ENCODE measurements at regions not wholly inside any gene's neighbourhood (a gene's known extent, or its start where the extent isn't known, plus 50 kb on each side); places are given as distances from the start of the nearest gene placed in this dataset.

GRCh38 chr1:96998466-96998865, 276.9 kb downstream of the PTBP2 start:
- TF ChIP-seq CTCF (conservative IDR thresholded peaks at IDR 0.05; ENCODE audit: low read depth, low read length): no peak
- no peak for DNase-seq (ENCODE audit: low read depth)
- H3K4me3 ChIP-seq (ENCODE audit: low read depth, low read length): no peak overlapping the region

- no peak for TF ChIP-seq CTCF (conservative IDR thresholded peaks at IDR 0.05; ENCODE audit: low read depth, low read length)
- no peak for DNase-seq (ENCODE audit: low read depth)
- no peak overlapping the region for H3K4me3 ChIP-seq (ENCODE audit: low read depth, low read length)
Observed at GRCh38 chr1:96999191-96999590, 277.6 kb downstream of the PTBP2 start.

- no peak for TF ChIP-seq CTCF (conservative IDR thresholded peaks at IDR 0.05; ENCODE audit: low read depth, low read length)
- H3K4me3 ChIP-seq (ENCODE audit: low read depth, low read length): no peak overlapping the region
- DNase-seq (ENCODE audit: low read depth): no peak
Observed at GRCh38 chr1:97004054-97004453, 282.5 kb downstream of the PTBP2 start.

GRCh38 chr1:97004743-97005142, 283.2 kb downstream of the PTBP2 start:
- no peak for TF ChIP-seq CTCF (conservative IDR thresholded peaks at IDR 0.05; ENCODE audit: low read depth, low read length)
- H3K4me3 ChIP-seq (ENCODE audit: low read depth, low read length): no peak overlapping the region
- no peak for DNase-seq (ENCODE audit: low read depth)

- peak; percentile 6 for DNase-seq (ENCODE audit: low read depth)
- no peak overlapping the region for H3K4me3 ChIP-seq (ENCODE audit: low read depth, low read length)
- TF ChIP-seq CTCF (conservative IDR thresholded peaks at IDR 0.05; ENCODE audit: low read depth, low read length): no peak
Observed at GRCh38 chr1:97006044-97006661, 284.6 kb downstream of the PTBP2 start.

GRCh38 chr1:97007840-97008604, 286.4 kb downstream of the PTBP2 start:
- H3K4me3 ChIP-seq (ENCODE audit: low read depth, low read length): no peak overlapping the region
- DNase-seq (ENCODE audit: low read depth): no peak
- no peak for TF ChIP-seq CTCF (conservative IDR thresholded peaks at IDR 0.05; ENCODE audit: low read depth, low read length)

Data from epithelial cell of proximal tubule (primary cell).